Neural cell (in vitro differentiated cells): ENCODE measurements at regions not wholly inside any gene's neighbourhood (a gene's known extent, or its start where the extent isn't known, plus 50 kb on each side); places are given as distances from the start of the nearest gene placed in this dataset.
"Not testable (repeated sequence)": the region's sequence is repeated elsewhere in the genome, so short reads cannot be mapped to it uniquely, and the experiment has no call there.

ENCODE experiments used
- H2AFZ ChIP-seq: fragments of 200-600, 300-800 bp; sonication (generic), shearing (Covaris generic); 2 replicates; pipeline ENCODE4 v1.6.0; 2014; ENCODE audit warnings: low read depth, mild to moderate bottlenecking, antibody characterized with exemption, low read length, moderate library complexity
- H3F3A ChIP-seq: fragments of 200-600 bp; shearing (Covaris generic); 2 replicates; pipeline ENCODE4 v1.6.1; 2016; ENCODE audit warnings: mild to moderate bottlenecking, moderate library complexity, mixed read lengths, antibody characterized with exemption, low read length; ENCODE audit not compliant: insufficient read depth, poor library complexity, severe bottlenecking
- H3K27ac ChIP-seq: fragments of 200-600, 300-800 bp; sonication (generic), shearing (Covaris generic); 2 replicates; pipeline ENCODE4 v1.5.1; 2014; ENCODE audit warnings: mild to moderate bottlenecking, low read length, moderate library complexity
- H3K27me3 ChIP-seq: fragments of 300-800, 200-600 bp; sonication (generic), shearing (Covaris generic); 2 replicates; pipeline ENCODE4 v1.6.0; 2014; ENCODE audit warnings: mild to moderate bottlenecking, low read depth, low read length, moderate library complexity; ENCODE audit not compliant: insufficient read depth
- H3K36me3 ChIP-seq: fragments of 300-800, 200-600 bp; sonication (generic), shearing (Covaris generic); 2 replicates; pipeline ENCODE4 v1.5.1; 2014; ENCODE audit warnings: mild to moderate bottlenecking, antibody characterized with exemption, low read length, moderate library complexity; ENCODE audit not compliant: insufficient read depth
- H3K4me2 ChIP-seq: fragments of 300-800, 200-600 bp; sonication (generic), shearing (Covaris generic); 2 replicates; pipeline ENCODE4 v1.6.0; 2014; ENCODE audit warnings: mild to moderate bottlenecking, low read length
- H3K4me3 ChIP-seq: fragments of 300-800, 200-600 bp; sonication (generic), shearing (Covaris generic); 2 replicates; pipeline ENCODE4 v1.5.1; 2014; ENCODE audit warnings: mild to moderate bottlenecking, low read length, moderate library complexity
- H3K79me2 ChIP-seq: fragments of 200-600 bp; shearing (Covaris generic); replicated peaks from 2 replicates; pipeline ENCODE4 v1.6.0; 2014; ENCODE audit warnings: mild to moderate bottlenecking, low read length, moderate library complexity; ENCODE audit not compliant: insufficient read depth
- H3K9ac ChIP-seq: fragments of 300-800, 200-600 bp; sonication (generic), shearing (Covaris generic); 2 replicates; pipeline ENCODE4 v1.6.1; 2016; ENCODE audit warnings: mild to moderate bottlenecking, low read length, mixed read lengths
- H3K9me2 ChIP-seq: fragments of 200-600 bp; shearing (Covaris generic); 2 replicates; pipeline ENCODE4 v1.6.1; 2016; ENCODE audit warnings: mild to moderate bottlenecking, low read length, mixed read lengths; ENCODE audit not compliant: insufficient read depth
- H3K9me3 ChIP-seq: fragments of 200-600, 300-800 bp; sonication (generic), shearing (Covaris generic); 2 replicates; pipeline ENCODE4 v1.6.1; 2016; ENCODE audit warnings: mild to moderate bottlenecking, mixed run types, low read length, moderate library complexity, mixed read lengths
- H4K20me1 ChIP-seq: fragments of 200-600 bp; shearing (Covaris generic); 2 replicates; pipeline ENCODE4 v1.6.1; 2016; ENCODE audit warnings: mild to moderate bottlenecking, mixed run types; ENCODE audit not compliant: insufficient read depth
- EP300 ChIP-seq: fragments of 450-650 bp; conservative IDR thresholded peaks from 2 replicates; pipeline ENCODE4 v1.6.1; 2014; ENCODE audit warnings: antibody characterized with exemption, mild to moderate bottlenecking, moderate library complexity; ENCODE audit not compliant: poor library complexity, severe bottlenecking
- EZH2 ChIP-seq: fragments of 200-600, 300-800 bp; shearing (Covaris generic), sonication (generic); IDR thresholded peaks from 2 replicates; pipeline ENCODE4 v1.6.1; 2014; ENCODE audit warnings: antibody characterized with exemption, low read length, borderline replicate concordance, mild to moderate bottlenecking; ENCODE audit not compliant: insufficient read depth, poor library complexity, severe bottlenecking
- MXI1 ChIP-seq: fragments of 450-650 bp; conservative IDR thresholded peaks from 2 replicates; pipeline ENCODE4 v1.6.1; 2014; ENCODE audit warnings: antibody characterized with exemption, mild to moderate bottlenecking; ENCODE audit not compliant: poor library complexity, severe bottlenecking
- POLR2AphosphoS5 ChIP-seq: IDR thresholded peaks from 2 replicates; pipeline ENCODE4 v1.6.1; 2012
- RAD21 ChIP-seq: fragments of 450-650 bp; conservative IDR thresholded peaks from 2 replicates; pipeline ENCODE4 v1.6.1; 2014; ENCODE audit warnings: antibody characterized with exemption, mild to moderate bottlenecking, moderate library complexity
- SMC3 ChIP-seq: fragments of 450-650 bp; conservative IDR thresholded peaks from 2 replicates; pipeline ENCODE4 v1.6.1; 2014; ENCODE audit warnings: antibody characterized with exemption, mild to moderate bottlenecking, moderate library complexity; ENCODE audit not compliant: poor library complexity
- TAF1 ChIP-seq: IDR thresholded peaks from 2 replicates; pipeline ENCODE4 v1.6.1; 2012; ENCODE audit warnings: low read depth
- TF ChIP-seq, protein P1 (sequence below): IDR thresholded peaks from 2 replicates; pipeline ENCODE4 v1.6.1; 2012; ENCODE audit warnings: borderline replicate concordance
- TF ChIP-seq, protein P2 (sequence below): fragments of 450-650 bp; IDR thresholded peaks from 2 replicates; pipeline ENCODE4 v1.5.1; 2014; ENCODE audit warnings: antibody characterized with exemption, mild to moderate bottlenecking, moderate library complexity; ENCODE audit not compliant: poor library complexity, severe bottlenecking

DNA sequence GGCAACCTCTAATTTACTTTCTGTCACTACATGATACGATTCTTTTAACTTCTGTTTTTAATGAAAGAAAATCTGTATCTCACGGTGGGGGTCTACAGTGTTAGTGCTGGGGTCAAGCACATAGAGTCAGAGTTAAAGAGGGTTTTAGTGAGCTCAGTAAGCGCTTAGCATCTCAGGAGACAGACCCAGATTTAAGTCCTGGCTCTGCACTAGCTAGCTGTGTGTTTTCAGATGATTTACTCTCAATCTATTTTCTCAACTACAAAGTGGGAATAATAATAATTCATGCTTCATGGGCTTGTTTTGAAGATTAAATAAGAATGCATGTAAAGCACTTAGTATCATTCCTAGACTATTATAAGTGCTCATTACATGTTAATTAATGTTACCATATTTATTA is 63.4 kb upstream of the KBTBD8 start:
- no peak for TF ChIP-seq MXI1
- TF ChIP-seq, protein P1, sequence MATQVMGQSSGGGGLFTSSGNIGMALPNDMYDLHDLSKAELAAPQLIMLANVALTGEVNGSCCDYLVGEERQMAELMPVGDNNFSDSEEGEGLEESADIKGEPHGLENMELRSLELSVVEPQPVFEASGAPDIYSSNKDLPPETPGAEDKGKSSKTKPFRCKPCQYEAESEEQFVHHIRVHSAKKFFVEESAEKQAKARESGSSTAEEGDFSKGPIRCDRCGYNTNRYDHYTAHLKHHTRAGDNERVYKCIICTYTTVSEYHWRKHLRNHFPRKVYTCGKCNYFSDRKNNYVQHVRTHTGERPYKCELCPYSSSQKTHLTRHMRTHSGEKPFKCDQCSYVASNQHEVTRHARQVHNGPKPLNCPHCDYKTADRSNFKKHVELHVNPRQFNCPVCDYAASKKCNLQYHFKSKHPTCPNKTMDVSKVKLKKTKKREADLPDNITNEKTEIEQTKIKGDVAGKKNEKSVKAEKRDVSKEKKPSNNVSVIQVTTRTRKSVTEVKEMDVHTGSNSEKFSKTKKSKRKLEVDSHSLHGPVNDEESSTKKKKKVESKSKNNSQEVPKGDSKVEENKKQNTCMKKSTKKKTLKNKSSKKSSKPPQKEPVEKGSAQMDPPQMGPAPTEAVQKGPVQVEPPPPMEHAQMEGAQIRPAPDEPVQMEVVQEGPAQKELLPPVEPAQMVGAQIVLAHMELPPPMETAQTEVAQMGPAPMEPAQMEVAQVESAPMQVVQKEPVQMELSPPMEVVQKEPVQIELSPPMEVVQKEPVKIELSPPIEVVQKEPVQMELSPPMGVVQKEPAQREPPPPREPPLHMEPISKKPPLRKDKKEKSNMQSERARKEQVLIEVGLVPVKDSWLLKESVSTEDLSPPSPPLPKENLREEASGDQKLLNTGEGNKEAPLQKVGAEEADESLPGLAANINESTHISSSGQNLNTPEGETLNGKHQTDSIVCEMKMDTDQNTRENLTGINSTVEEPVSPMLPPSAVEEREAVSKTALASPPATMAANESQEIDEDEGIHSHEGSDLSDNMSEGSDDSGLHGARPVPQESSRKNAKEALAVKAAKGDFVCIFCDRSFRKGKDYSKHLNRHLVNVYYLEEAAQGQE, result no peak
- TF ChIP-seq EP300, result no peak
- TF ChIP-seq SMC3, result no peak
- TF ChIP-seq, protein P2, sequence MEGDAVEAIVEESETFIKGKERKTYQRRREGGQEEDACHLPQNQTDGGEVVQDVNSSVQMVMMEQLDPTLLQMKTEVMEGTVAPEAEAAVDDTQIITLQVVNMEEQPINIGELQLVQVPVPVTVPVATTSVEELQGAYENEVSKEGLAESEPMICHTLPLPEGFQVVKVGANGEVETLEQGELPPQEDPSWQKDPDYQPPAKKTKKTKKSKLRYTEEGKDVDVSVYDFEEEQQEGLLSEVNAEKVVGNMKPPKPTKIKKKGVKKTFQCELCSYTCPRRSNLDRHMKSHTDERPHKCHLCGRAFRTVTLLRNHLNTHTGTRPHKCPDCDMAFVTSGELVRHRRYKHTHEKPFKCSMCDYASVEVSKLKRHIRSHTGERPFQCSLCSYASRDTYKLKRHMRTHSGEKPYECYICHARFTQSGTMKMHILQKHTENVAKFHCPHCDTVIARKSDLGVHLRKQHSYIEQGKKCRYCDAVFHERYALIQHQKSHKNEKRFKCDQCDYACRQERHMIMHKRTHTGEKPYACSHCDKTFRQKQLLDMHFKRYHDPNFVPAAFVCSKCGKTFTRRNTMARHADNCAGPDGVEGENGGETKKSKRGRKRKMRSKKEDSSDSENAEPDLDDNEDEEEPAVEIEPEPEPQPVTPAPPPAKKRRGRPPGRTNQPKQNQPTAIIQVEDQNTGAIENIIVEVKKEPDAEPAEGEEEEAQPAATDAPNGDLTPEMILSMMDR, result no peak
- TF ChIP-seq TAF1, result no peak
- TF ChIP-seq POLR2AphosphoS5, result no peak
- no peak for TF ChIP-seq RAD21
- no peak for TF ChIP-seq EZH2
- Histone ChIP-seq H3K9me3 (no peaks in the 10 kb centered on the region), H3K27ac (no peak overlapping the region), H3K4me3 (no peak overlapping the region), H3K9ac (no peak overlapping the region), H3K27me3 (no peaks in the 10 kb centered on the region), H2AFZ (no peak overlapping the region), H3F3A (no peaks in the 10 kb centered on the region), H3K9me2 (no peaks in the 10 kb centered on the region), H4K20me1 (no peaks in the 10 kb centered on the region), H3K4me2 (no peak overlapping the region), H3K79me2 (no peaks in the 10 kb centered on the region), H3K36me3 (no peaks in the 10 kb centered on the region)

DNA sequence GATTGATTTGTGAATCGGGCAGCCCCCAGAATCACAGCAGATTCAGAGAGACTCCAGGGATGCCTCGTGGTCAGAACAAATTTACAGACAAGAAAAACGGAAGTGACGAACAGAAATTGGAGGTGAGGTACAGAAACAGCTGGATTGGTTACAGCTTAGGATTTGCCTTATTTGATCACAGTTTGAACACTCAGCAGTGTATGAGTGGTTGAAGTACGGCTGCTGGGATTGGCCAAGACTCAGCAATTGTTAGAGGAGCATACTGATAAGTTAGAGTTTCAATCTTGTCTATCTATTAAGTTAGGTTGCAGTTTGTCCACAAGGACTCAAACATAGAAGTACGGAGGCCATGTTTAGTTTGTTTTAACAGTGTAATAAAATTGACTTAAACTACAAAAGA is 61.1 kb upstream of the KBTBD8 start:
- H3K4me3 ChIP-seq, H3K79me2 ChIP-seq, H3K9me2 ChIP-seq, H3K4me2 ChIP-seq, H3K9ac ChIP-seq, H4K20me1 ChIP-seq, H3K27me3 ChIP-seq, H3F3A ChIP-seq, H3K36me3 ChIP-seq, H2AFZ ChIP-seq, H3K27ac ChIP-seq, H3K9me3 ChIP-seq: not testable (repeated sequence)

DNA sequence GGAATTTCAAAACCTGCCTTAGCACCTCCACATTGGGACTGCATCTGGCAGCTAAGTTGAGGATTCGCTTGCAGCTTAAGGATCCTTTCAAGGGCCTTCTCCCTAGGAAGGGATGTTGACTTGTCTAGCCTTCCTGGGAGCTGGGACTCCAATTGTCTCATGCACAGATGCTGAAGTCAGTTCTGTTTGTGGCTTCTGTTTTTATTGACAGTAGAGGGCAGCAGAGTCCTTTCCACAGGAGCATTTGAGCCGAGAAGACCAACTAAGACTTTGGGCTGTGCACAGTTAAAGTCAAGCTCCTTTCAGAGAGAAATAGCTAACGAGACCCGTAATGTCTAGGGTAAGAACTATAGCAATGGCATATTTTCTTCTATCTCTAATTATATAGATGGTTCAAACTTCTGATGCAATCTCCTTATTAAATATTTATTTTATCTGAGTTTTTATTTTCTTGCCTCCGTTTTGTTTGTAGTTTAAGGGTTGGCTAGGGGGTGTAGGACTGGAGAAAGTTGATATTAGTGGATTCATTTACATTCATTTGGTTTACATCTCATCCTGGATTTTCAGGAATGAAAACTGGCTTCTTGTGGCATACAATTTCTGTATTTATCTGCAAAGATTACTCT is 59.7 kb upstream of the KBTBD8 start:
- no peaks in the 10 kb centered on the region for H3F3A ChIP-seq
- H3K9me3 ChIP-seq, result no peaks in the 10 kb centered on the region
- no peaks in the 10 kb centered on the region for H3K36me3 ChIP-seq
- peak; percentile 89 for TF ChIP-seq RAD21
- TF ChIP-seq, protein P2, result peak; percentile 87
- no peak for TF ChIP-seq POLR2AphosphoS5
- TF ChIP-seq SMC3, result peak; percentile 87
- H3K4me2 ChIP-seq, result no peak overlapping the region
- no peak overlapping the region for H2AFZ ChIP-seq
- H3K9ac ChIP-seq, result no peak overlapping the region
- H3K9me2 ChIP-seq, result no peaks in the 10 kb centered on the region
- no peak overlapping the region for H3K4me3 ChIP-seq
- H3K27ac ChIP-seq, result no peak overlapping the region
- H4K20me1 ChIP-seq, result no peaks in the 10 kb centered on the region
- H3K79me2 ChIP-seq, result no peaks in the 10 kb centered on the region
- H3K27me3 ChIP-seq, result no peaks in the 10 kb centered on the region
